Retinal pigment epithelial cell (primary cell): ENCODE measurements at regions not wholly inside any gene's neighbourhood (a gene's known extent, or its start where the extent isn't known, plus 50 kb on each side); places are given as distances from the start of the nearest gene placed in this dataset.

Experiments
- DNase-seq: peaks from one replicate; pipeline ENCODE4 v3.0.0-alpha.2; 2010; ENCODE audit warnings: low read depth
- H3K4me3 ChIP-seq: 2 replicates; pipeline ENCODE4 v1.5.1; 2011; ENCODE audit warnings: mild to moderate bottlenecking, low read length, control low read depth, moderate library complexity
- CTCF ChIP-seq: conservative IDR thresholded peaks from 2 replicates; pipeline ENCODE4 v1.5.1; 2011; ENCODE audit warnings: low read depth, low read length, control low read depth, inconsistent platforms

- TF ChIP-seq CTCF, result no peak
- DNase-seq, result no peak
- H3K4me3 ChIP-seq, result no peak overlapping the region
Measured at GRCh38 chr3:83403927-83404326, 1554.9 kb upstream of the CADM2 start.

GRCh38 chr3:83426300-83426699 is 1532.5 kb upstream of the CADM2 start:
- peak; percentile 24 for DNase-seq
- no peak for TF ChIP-seq CTCF
- H3K4me3 ChIP-seq, result no peak overlapping the region

- no peak overlapping the region for H3K4me3 ChIP-seq
- no peak for TF ChIP-seq CTCF
- no peak for DNase-seq
Measured at GRCh38 chr3:83434880-83435587, 1523.8 kb upstream of the CADM2 start.

- no peak overlapping the region for H3K4me3 ChIP-seq
- no peak for TF ChIP-seq CTCF
- DNase-seq, result peak; percentile 56
Measured at GRCh38 chr3:83438188-83438587, 1520.6 kb upstream of the CADM2 start.

- no peak overlapping the region for H3K4me3 ChIP-seq
- TF ChIP-seq CTCF, result no peak
- no peak for DNase-seq
Measured at GRCh38 chr3:83453056-83453455, 1505.7 kb upstream of the CADM2 start.

GRCh38 chr3:83454353-83454752 is 1504.4 kb upstream of the CADM2 start:
- TF ChIP-seq CTCF, result no peak
- no peak overlapping the region for H3K4me3 ChIP-seq
- no peak for DNase-seq

GRCh38 chr3:83457551-83457950 is 1501.2 kb upstream of the CADM2 start:
- no peak for TF ChIP-seq CTCF
- DNase-seq, result no peak
- no peak overlapping the region for H3K4me3 ChIP-seq
